Activated naive CD4-positive, alpha-beta T cell (primary cell): ENCODE measurements at regions not wholly inside any gene's neighbourhood (a gene's known extent, or its start where the extent isn't known, plus 50 kb on each side); places are given as distances from the start of the nearest gene placed in this dataset.

Experiments
- DNase-seq, 4 experiments: peaks; one replicate each; lab custom pipeline; 2025; lab: John Stamatoyannopoulos, UW

DNA sequence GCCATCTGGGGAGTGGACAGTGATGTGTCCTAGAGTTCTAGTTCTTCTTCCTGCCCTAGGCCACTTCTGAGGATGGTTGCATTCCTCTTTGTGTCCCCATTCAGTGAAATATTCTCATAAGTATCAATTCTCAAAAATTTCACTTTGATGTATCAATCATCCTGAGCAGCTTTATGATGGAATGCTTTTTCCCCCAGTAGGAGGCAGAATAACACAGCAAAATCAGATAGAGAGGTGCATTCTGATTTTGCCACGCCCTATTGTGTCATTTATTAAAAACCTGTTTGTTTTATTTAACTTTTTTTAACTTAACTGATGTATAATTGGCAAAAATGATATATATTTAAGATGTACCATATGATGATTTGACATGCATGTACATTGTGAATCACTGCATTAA lies 656.0 kb upstream of the GRM7 start:
- no peak for DNase-seq

DNA sequence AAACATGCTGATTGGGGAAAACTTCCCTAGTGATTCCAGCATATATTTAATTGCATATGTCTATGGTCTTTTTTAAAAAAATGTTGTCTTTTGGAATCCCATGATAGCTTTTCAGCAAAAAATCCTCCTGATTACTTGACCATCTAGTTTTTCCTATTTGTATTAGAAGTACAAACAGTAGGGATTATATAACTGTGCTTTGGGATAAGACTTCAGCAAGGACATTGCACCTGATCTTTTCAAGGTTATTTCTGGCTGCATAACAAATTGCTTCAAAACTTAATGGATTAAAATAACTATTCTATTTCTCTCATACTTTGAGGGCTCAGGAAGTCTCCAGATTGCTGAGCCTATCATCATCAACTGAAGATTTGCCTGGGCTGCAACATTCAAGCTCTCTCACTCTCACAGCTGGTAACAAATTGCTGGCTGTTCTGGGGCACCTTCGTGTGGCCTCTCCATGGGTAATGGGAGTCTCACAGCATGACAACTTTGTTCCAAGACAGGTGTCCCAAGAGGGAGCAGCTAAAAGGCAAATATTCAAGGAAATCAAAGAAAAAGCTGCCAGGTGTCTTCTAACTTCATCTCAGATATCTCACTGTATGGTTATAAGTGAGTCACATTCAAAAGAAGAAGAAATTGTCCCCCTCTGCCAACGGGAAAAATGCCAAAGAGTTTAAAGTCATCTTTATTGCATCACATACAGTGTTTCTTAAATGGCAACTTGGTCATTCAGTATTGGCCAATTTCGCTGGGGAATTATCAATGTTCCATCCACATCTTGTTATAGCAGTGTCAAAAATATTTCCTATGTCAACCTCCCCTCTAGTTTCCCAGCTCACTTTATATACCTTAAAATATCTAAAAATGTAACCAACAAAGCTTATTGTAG lies 644.5 kb upstream of the GRM7 start:
- no peak for DNase-seq

- DNase-seq: no peak
Measured at GRCh38 chr3:6220447-6220846, 640.5 kb upstream of the GRM7 start.

DNA sequence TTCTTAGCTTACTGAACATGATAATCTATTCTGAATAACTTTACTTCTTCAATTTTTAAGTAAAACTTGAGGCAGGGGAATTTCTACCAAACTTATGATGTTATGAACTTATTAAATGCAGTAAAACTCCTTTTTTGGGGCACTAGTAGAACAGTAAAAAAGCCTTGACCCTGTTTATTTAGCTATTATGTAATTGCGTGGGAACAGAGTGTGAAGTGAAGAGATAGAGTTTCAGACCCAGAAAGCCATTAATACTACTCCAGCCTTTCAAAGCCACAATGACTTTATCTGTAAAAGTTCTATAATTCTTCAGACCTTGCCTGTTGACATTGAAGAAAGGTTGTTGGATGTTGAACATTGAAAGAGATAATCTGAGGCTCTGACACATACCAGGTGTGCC lies 638.8 kb upstream of the GRM7 start:
- DNase-seq: no peak

GRCh38 chr3:6223572-6223971 lies 637.3 kb upstream of the GRM7 start:
- DNase-seq: no peak

GRCh38 chr3:6228958-6229683 lies 631.8 kb upstream of the GRM7 start:
- no peak for DNase-seq

DNA sequence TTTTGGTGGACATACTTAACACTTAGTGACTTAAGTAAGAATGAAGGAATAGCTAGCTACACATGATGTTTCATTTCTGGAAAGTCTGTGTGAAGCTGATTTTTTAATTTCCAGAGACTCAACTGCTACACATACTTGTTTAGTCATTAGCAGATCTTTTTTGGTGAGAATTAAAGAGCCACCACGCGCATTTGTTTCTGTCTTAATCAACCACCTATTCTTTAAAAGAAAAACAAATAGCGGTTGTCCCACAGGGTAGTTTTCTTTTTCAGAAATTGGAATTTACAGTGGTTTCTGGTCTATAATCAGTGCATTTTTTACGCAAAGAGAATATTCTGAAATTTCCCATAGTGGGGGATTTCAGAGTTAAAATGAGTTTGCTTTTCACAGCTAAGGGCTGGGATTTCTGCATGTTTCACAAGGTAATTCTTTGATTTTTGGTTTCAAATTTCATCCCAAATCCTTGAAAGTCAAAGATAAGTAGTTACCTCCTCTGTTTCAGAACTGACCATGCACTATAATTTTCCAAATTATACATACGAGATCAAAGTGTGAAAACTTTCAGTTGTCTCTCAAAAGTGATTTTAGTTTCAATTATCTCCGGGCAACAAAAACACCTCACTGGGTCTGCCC lies 631.0 kb upstream of the GRM7 start:
- DNase-seq: no peak

- DNase-seq: no peak
Measured at GRCh38 chr3:6242104-6242503, 618.8 kb upstream of the GRM7 start.

GRCh38 chr3:6248528-6248927 lies 612.4 kb upstream of the GRM7 start:
- DNase-seq: no peak

DNA sequence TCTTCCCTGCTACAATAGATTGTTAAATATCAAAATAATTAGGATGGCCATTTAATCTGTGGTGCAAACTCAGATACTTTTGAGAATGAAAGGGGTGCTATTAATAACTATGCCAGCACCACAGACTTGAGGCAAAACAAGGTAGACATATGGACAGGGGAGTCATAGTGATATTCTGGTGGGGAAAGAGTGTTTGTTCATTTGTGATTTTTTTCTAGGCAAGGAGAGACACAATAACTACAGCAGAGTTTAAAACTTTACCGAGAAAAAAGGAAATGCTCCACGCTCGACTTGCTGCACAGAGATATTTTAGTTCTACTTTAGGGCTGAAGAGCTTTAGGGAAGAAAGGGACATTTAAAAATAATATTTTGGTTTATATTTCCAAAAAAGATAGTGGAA lies 611.2 kb upstream of the GRM7 start:
- DNase-seq: no peak

DNA sequence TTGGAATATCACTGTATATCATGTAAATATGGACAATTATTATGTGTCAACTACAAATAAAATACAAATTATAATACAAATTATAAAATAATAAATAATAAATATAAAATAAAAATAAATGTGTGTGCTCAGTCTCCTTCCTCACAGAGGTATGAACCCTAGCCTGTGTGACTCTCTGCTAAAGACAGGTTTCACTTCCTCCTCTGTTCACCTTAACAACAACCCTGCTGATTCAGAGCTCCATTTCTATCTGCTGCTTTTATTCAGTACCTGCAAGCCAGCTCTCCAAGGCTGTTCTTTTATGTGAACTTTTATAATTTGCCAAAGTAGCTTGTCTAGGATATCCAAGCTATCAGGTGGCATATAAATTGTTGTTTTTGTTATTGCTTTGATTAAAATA lies 610.7 kb upstream of the GRM7 start:
- no peak for DNase-seq

DNA sequence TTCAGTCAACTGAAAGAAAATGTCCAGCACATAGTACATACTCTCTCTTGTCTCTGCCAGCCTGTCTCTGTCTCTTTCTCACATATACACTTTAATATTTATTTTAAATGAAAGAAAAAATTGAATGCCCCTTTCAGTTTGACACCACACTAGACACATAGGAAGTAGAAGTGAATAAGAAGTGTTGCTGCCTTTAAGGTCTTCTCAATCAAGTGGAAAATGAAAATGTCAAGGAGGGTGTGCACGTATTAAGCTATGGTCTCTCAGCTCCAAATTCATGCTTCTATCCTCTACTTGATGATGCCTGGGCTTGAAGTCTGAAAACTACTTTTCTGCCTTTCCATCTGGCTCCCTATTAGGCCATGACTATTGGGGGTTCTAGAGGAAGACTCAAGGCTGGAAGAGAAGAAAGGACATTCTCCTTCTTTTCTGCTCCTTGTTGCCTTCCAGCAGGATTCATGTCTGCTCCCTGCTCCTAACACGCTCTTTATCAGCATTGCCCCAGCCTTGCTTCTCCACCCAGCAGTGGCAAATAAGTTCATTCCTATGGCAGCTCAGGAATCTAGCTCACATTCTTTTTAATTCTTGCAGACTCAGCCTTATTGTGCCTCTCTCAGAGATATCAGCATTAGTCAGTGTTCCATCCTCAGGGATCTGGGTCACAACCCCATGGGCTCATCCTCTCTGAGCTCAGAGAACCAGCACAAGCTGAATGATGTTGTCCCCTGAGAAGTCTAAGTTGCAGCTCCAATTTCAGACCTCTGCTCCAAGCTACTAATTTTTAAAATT lies 609.1 kb upstream of the GRM7 start:
- DNase-seq: no peak

DNA sequence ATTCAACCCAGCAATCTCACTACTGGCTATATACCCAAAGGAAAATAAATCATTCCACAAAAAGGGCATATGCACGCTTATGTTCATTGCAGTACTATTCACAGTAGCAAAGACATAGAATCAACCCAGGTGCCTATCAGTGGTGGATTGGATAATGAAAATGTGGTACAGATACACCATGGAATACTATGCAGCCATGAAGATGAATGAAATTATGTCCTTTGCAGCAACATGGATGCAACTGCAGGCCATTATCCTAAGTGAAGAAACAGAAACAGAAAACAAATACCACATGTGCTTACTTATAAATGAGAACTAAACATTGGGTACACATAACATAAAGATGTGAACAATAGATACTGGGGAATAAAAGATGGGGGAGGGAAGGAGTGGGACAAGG lies 606.4 kb upstream of the GRM7 start:
- DNase-seq: no peak

DNA sequence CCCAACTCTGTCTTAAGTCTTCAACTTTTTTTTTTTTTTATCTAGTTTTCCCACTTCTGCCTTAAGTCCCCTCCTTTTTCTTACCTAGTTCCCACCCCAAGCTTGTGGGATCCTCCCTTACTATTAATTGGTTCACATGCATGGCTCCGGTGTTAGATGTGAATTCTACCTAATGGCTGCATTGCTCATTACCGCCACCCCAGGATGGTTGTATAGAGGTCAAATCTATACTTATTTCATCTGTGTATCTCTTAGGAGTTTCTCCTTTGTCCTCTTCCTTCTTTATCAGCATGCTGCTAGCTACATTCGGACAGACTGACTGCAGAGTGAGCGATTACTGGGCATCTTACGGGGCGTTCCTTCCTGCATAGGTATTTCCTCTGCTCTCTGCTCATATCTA lies 605.7 kb upstream of the GRM7 start:
- DNase-seq: no peak

DNA sequence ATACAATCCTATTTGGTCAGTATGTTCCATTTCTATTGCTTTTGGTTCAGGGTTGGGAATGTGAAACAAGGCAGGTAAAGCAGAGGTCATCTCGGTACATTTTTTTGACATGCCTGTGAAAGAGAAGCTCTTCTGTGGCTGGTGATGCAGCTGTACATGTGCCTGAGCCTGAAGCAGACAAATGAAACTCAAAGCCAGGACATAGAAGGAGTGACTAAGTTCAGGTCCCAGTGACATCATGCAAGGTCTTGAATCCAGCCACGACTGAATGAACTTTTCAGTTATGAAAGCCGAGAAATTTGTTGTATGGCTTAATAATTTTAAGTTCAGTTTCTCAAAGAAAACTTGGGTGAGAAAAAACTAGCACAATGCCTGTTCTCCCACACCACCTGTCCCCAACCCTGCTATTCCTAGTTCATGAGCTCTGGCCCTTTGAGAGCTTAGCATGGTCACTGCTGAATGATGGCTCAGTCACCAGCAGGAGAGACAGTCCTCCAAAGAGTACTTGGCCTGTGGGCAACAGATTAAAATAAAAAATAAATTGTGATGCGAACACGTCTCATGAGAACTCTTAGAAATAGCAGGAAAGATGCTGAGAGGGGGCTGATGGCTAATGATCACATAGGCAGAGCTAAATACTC lies 600.2 kb upstream of the GRM7 start:
- no peak for DNase-seq

DNA sequence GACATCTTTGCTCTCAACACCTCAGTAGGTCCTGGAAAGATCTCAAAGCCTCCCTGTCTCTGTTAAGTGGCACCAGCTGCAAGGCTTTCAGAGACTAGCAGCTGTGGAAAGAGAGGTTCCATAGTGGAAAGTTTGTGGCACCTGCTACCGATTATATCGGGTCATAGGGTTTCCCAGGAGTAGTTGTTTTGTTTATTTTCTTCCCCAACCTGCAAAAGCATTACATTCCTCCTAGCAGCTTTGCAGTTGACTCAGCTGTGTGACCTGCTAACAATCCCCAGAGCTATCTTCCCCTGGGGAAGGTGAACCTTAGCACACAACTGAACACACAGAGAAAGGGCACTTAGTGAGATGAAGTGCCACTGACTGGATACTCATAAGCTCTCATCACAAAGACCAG lies 598.9 kb upstream of the GRM7 start:
- DNase-seq: no peak

DNA sequence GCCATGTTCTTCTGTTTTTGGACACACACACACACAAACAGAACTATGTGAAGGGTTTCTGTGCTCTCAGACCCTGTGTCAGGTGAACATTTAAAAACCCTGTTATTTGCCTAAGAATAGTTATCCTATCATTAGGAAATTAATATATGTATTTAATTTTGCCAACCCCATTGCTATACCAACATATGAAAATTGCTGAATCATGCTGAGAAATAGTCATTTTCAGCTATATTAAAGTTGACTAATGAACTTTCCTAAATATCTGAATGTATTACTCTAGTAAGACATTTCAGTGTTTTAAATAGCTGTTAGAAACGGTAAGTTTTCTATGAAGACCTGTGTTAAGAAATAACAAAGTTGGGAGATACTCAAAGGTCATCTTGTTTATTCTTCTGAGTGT lies 596.9 kb upstream of the GRM7 start:
- DNase-seq: no peak

DNA sequence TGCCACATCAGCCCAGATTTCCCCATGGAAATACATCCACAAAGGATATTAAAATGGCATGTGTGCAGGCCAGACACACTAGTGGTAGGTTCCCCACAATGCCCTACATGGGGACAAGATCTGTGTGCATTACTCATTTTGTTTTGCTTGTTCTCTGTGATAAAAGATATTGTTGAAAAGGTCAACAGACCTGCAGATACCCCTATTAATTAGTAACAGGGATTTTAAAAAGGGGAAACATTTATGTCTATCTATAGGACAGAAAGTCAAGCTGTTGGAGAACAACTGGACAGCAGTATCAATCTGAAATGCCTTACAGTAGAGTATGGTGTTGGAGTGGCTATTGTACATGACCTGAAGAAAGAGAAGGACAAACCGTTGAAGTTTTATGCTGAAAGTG lies 596.0 kb upstream of the GRM7 start:
- no peak for DNase-seq

- no peak for DNase-seq
Measured at GRCh38 chr3:6266135-6266534, 594.8 kb upstream of the GRM7 start.

DNA sequence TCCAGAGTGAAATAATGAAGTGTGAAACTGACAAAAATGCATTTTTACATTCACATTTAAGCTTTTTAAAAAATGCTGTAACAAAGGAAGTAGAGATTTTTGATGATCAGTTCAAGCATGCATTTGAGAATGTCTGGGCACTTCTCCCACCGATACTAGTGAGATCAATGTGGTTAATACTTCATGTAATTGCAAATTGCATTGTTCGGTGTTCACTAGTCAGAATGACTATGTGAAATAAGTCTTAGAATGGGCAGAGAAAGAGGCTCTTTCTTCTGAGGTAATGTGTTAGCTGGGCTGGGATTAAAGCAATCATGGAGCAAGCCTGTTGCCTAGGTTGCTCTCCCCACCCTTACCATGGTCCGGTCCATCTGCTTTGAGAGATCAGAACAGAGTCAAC lies 587.0 kb upstream of the GRM7 start:
- no peak for DNase-seq

DNA sequence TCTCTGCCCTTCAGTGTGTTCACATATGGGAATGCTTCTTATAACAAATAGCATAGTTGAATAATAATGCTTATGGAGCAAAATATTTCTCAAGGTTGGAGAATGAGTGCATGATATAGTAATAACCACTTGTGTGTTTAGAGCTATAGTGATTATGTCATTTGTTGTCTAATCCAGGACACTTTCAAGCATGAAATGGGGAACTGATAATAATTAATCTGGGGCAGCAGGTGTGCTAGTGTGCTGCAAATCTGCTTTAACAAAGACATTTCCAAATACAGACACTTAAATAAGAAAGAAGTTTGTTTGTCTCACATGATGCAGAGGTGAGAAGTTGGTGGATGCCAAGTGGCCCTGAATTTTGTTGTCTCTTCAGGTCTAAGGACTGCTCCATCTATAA lies 579.3 kb upstream of the GRM7 start:
- DNase-seq: no peak

- DNase-seq: no peak
Measured at GRCh38 chr3:6282918-6283317, 578.0 kb upstream of the GRM7 start.
